GM12891 (cell line): ENCODE measurements at regions not wholly inside any gene's neighbourhood (a gene's known extent, or its start where the extent isn't known, plus 50 kb on each side); places are given as distances from the start of the nearest gene placed in this dataset.

ENCODE experiments used
- POLR2AphosphoS5 ChIP-seq: IDR thresholded peaks from 2 replicates; pipeline ENCODE4 v1.6.1; 2011; ENCODE audit warnings: low read depth, low read length, control low read depth
- SPI1 ChIP-seq: IDR thresholded peaks from 2 replicates; pipeline ENCODE4 v1.6.1; 2011; ENCODE audit warnings: low read depth, low read length, control low read depth
- TAF1 ChIP-seq: IDR thresholded peaks from 2 replicates; pipeline ENCODE4 v1.6.1; 2011; ENCODE audit warnings: low read depth, low read length, control low read depth

DNA sequence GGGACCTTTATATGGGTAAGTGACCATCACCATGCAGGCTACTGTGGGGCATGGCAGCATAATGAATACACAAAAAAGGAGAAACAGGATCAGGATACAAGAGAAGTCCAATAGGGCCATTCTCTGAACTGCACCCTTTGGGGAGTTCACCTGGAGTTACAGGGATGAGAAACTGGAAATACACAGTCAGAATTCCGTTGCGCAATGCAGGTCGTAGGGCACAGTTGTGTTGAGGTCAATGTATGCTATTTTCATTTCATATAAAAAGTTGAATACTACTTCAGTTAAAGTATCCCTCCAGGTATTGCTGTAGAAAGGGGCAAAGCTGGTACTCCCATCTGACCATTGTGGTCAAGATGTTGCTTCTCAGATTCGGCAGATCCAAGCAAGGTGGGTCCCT, 471.4 kb downstream of the DMRT2 start:
- TF ChIP-seq TAF1 (no peak), SPI1 (no peak), POLR2AphosphoS5 (no peak)
